ENCODE measurements at regions not wholly inside any gene's neighbourhood (a gene's known extent, or its start where the extent isn't known, plus 50 kb on each side); places are given as distances from the start of the nearest gene placed in this dataset.

DNA sequence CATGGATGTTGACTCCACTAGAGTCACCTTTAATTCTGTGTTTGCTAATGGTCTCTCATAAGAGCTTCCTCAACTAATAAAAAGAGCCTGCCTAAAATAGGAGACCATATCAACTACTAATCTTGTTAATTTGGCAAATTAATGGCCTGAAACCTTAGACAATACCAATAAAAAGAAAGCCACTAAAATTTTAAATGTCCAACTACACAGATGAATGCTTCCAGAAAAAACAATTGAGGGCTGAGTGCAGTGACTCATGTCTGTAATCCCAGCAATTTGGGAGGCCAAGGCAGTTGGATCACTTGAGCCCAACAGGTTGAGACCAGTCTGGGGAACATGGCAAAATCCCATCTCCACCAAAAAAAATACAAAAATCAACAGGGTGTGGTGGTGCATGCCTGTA is 230.9 kb downstream of the NSUN3 start:
- Histone ChIP-seq H3K27ac (no peak overlapping the region), H3K9me3 (no peaks in the 10 kb centered on the region), H3K27me3 (no peaks in the 10 kb centered on the region), H3K36me3 (no peaks in the 10 kb centered on the region), H3K4me3 (no peak overlapping the region), H3K4me1 (no peaks in the 10 kb centered on the region)
- intact Hi-C loops (cut with DNase I; ENCODE audit: low total_unique reads) = no loop called here
- TF ChIP-seq, protein P1, sequence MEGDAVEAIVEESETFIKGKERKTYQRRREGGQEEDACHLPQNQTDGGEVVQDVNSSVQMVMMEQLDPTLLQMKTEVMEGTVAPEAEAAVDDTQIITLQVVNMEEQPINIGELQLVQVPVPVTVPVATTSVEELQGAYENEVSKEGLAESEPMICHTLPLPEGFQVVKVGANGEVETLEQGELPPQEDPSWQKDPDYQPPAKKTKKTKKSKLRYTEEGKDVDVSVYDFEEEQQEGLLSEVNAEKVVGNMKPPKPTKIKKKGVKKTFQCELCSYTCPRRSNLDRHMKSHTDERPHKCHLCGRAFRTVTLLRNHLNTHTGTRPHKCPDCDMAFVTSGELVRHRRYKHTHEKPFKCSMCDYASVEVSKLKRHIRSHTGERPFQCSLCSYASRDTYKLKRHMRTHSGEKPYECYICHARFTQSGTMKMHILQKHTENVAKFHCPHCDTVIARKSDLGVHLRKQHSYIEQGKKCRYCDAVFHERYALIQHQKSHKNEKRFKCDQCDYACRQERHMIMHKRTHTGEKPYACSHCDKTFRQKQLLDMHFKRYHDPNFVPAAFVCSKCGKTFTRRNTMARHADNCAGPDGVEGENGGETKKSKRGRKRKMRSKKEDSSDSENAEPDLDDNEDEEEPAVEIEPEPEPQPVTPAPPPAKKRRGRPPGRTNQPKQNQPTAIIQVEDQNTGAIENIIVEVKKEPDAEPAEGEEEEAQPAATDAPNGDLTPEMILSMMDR (IDR thresholded peaks at IDR 0.05) = no peak
- TF ChIP-seq POLR2A (IDR thresholded peaks at IDR 0.05) = no peak
- DNase-seq = no peak

DNA sequence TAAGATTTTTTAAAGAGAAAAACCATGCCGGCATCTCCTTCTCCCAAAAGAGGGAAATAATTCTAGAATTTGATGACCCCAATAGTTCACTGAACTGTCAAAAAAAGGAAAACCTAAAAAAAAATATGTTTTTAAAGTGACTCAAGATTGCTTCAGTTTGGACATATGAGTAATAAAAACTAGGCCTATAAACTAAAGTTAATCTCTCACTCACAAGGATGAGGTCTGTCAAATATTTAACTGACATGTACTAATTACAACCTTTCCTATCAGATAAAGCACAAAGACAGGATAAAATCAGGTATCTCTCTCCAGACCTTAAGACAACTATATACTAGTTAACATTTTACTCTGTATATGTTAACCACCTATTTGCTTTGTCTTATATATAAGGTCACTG is 231.9 kb downstream of the NSUN3 start:
- no peaks in the 10 kb centered on the region for H3K36me3 ChIP-seq
- TF ChIP-seq, protein P1 (IDR thresholded peaks at IDR 0.05) = no peak
- TF ChIP-seq POLR2A (IDR thresholded peaks at IDR 0.05) = no peak
- H3K9me3 ChIP-seq = no peaks in the 10 kb centered on the region
- intact Hi-C loops (cut with DNase I; ENCODE audit: low total_unique reads) = no loop called here
- H3K27me3 ChIP-seq = no peaks in the 10 kb centered on the region
- H3K27ac ChIP-seq = no peak overlapping the region
- no peaks in the 10 kb centered on the region for H3K4me1 ChIP-seq
- H3K4me3 ChIP-seq = no peak overlapping the region
- no peak for DNase-seq

DNA sequence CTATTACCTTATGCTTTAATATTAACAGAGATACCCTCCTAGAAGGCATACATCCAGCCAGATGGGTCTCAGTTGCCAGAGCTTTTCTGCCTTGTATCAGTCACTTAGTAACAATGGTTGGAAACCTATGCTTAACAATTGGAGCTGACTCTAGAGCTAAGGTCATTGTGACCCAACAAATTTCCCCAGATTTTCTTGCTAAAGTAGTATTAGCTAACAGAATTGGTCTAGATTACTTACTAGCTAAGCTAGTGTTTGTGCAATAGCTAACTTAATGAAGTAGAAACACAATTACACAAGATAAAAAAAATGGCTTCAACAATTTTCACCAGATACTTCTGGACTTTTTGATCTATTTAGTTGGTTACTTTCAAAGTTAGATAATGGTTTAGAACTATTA is 236.9 kb downstream of the NSUN3 start:
- intact Hi-C loops (cut with DNase I; ENCODE audit: low total_unique reads) = no loop called here
- no peaks in the 10 kb centered on the region for H3K4me1 ChIP-seq
- DNase-seq = no peak
- TF ChIP-seq, protein P1 (IDR thresholded peaks at IDR 0.05) = no peak
- TF ChIP-seq POLR2A (IDR thresholded peaks at IDR 0.05) = no peak
- no peaks in the 10 kb centered on the region for H3K27me3 ChIP-seq
- H3K27ac ChIP-seq = no peak overlapping the region
- no peaks in the 10 kb centered on the region for H3K9me3 ChIP-seq
- no peaks in the 10 kb centered on the region for H3K36me3 ChIP-seq
- H3K4me3 ChIP-seq = no peak overlapping the region

DNA sequence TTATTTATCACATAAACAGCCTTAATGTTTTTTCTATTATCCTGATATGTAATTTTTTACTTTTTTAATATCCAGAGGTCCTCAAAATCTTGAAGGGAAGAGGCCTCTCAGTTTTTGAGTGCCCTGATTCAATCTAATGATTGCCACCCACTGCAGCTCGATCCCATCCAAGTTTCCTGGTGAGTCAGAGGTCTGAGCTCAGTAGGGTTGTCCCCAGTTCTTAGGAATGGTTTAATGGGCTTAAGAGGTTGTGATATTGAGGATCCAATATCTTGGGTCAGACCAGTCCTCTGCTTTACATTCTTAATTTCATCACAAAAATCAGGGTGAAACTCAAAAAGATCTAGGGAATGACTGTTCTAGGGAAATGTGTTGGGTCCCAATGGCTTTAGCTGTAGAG is 238.5 kb downstream of the NSUN3 start:
- H3K4me1 ChIP-seq = no peaks in the 10 kb centered on the region
- DNase-seq = no peak
- TF ChIP-seq POLR2A (IDR thresholded peaks at IDR 0.05) = no peak
- TF ChIP-seq, protein P1 (IDR thresholded peaks at IDR 0.05) = no peak
- H3K27me3 ChIP-seq = no peaks in the 10 kb centered on the region
- H3K4me3 ChIP-seq = no peak overlapping the region
- no peaks in the 10 kb centered on the region for H3K36me3 ChIP-seq
- intact Hi-C loops (cut with DNase I; ENCODE audit: low total_unique reads) = no loop called here
- no peaks in the 10 kb centered on the region for H3K9me3 ChIP-seq
- H3K27ac ChIP-seq = no peak overlapping the region

DNA sequence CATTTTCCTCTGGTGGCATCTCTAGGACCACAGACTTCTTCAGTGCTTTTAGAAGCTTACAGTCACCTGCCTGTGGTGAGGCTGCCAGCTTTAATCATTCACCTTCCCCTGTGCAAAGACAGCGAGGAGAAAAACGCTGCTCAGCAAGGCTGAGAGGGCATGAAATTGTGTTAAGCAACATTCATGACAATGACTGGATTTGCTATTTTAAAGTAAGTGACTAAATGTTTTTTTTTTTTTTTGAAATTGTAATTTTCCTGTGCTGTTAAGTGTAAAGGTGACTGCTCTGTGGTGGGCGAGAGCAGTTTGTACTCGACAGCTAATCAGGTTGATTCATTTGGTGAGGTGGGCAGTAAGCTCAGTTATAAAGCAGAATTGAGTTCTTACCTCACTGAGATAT is 240.4 kb downstream of the NSUN3 start:
- no peak for DNase-seq
- no peaks in the 10 kb centered on the region for H3K9me3 ChIP-seq
- no peaks in the 10 kb centered on the region for H3K4me1 ChIP-seq
- no peak overlapping the region for H3K27ac ChIP-seq
- no peak for TF ChIP-seq POLR2A (IDR thresholded peaks at IDR 0.05)
- H3K27me3 ChIP-seq = no peaks in the 10 kb centered on the region
- no peak overlapping the region for H3K4me3 ChIP-seq
- H3K36me3 ChIP-seq = no peaks in the 10 kb centered on the region
- intact Hi-C loops (cut with DNase I; ENCODE audit: low total_unique reads) = no loop called here

DNA sequence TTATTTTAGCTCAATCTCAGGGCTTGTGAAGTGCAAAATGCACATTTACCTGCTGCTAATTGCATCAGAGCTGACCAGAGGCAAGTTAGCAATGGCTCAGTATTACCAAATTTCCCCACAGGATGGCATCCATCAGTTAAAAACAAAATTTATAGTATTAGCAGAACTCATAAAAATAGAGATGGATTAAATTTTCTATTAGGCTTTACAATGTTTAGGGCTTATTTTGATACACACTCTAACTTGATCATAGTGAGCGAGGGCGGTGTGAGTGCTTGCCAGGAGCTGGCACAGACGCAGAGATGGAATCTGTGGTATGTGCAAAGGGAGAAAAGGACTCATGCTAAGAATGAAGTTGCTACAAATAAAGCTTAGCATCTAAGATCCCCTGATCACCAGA is 241.0 kb downstream of the NSUN3 start:
- Histone ChIP-seq H3K36me3 (no peaks in the 10 kb centered on the region), H3K4me1 (no peaks in the 10 kb centered on the region), H3K9me3 (no peaks in the 10 kb centered on the region), H3K4me3 (no peak overlapping the region), H3K27me3 (no peaks in the 10 kb centered on the region), H3K27ac (no peak overlapping the region)
- intact Hi-C loops (cut with DNase I; ENCODE audit: low total_unique reads) = no loop called here
- TF ChIP-seq POLR2A (IDR thresholded peaks at IDR 0.05) = no peak
- TF ChIP-seq, protein P1 (IDR thresholded peaks at IDR 0.05) = no peak
- DNase-seq = no peak
